A673 (cell line): ENCODE measurements at regions not wholly inside any gene's neighbourhood (a gene's known extent, or its start where the extent isn't known, plus 50 kb on each side); places are given as distances from the start of the nearest gene placed in this dataset.
A peak's percentile ranks its signal among the peaks of the same experiment; 100 is the strongest.

ENCODE experiments used
- BruUV-seq: library from RNA; stranded (reverse); fragments of 400-500 nt; replicated peaks from 2 replicates; lab custom pipeline; 2021; lab: Mats Ljungman, UMichigan
- CTCF ChIA-PET: fragments of 300-600 bp; sonication (Branson Sonifier 250); formaldehyde crosslinking; loops from one replicate; lab custom pipeline; 2022; ENCODE audit warnings: antibody characterized with exemption; lab: Charles Lee
- POLR2A ChIA-PET: fragments of 300-600 bp; sonication (Branson Sonifier 250); formaldehyde crosslinking; loops from one replicate; lab custom pipeline; 2022; ENCODE audit warnings: antibody characterized with exemption; ENCODE audit not compliant: low non-redundant PET; lab: Charles Lee
- DNase-seq: peaks from one replicate; pipeline ENCODE4 v3.0.0-alpha.2; 2015; ENCODE audit warnings: low spot score
- H3K27ac ChIP-seq: fragments of 200-600 bp; sonication (generic); 2 replicates; pipeline ENCODE4 v1.5.1; 2016; ENCODE audit warnings: mixed run types, low read depth, mild to moderate bottlenecking, mixed read lengths, antibody characterized with exemption, low read length; ENCODE audit not compliant: poor library complexity, severe bottlenecking
- H3K27me3 ChIP-seq: fragments of 200-600 bp; sonication (generic); replicated peaks from 2 replicates; pipeline ENCODE4 v1.6.1; 2017; ENCODE audit warnings: mixed run types, low read depth, mild to moderate bottlenecking, mixed read lengths, antibody characterized with exemption, low read length; ENCODE audit not compliant: insufficient read depth, poor library complexity
- H3K36me3 ChIP-seq: fragments of 200-600 bp; sonication (generic); 2 replicates; pipeline ENCODE4 v1.6.1; 2016; ENCODE audit warnings: mixed run types, mild to moderate bottlenecking, mixed read lengths, antibody characterized with exemption, low read length; ENCODE audit not compliant: insufficient read depth, poor library complexity, severe bottlenecking
- H3K4me1 ChIP-seq: fragments of 200-600 bp; sonication (generic); 2 replicates; pipeline ENCODE4 v1.6.1; 2017; ENCODE audit warnings: mixed run types, mild to moderate bottlenecking, mixed read lengths, antibody characterized with exemption, low read length; ENCODE audit not compliant: insufficient read depth, poor library complexity, severe bottlenecking
- H3K4me3 ChIP-seq: fragments of 200-600 bp; sonication (generic); 2 replicates; pipeline ENCODE4 v1.5.1; 2016; ENCODE audit warnings: low read depth, mixed run types, mild to moderate bottlenecking, mixed read lengths, low read length; ENCODE audit not compliant: poor library complexity, severe bottlenecking
- H3K9me3 ChIP-seq: fragments of 200-600 bp; sonication (generic); 2 replicates; pipeline ENCODE4 v1.6.1; 2016; ENCODE audit warnings: mixed run types, low read depth, mild to moderate bottlenecking, mixed read lengths, antibody characterized with exemption, low read length; ENCODE audit not compliant: poor library complexity, severe bottlenecking
- CTCF ChIP-seq: fragments of 300-800, 200-600 bp; sonication (generic); conservative IDR thresholded peaks from 2 replicates; pipeline ENCODE4 v1.5.1; 2017; ENCODE audit warnings: low read depth, mild to moderate bottlenecking, antibody characterized with exemption, low read length, moderate library complexity, mixed read lengths
- EZH2 ChIP-seq: fragments of 200-600 bp; sonication (generic); IDR thresholded peaks from 2 replicates; pipeline ENCODE4 v1.6.1; 2017; ENCODE audit warnings: borderline replicate concordance, low read depth, mild to moderate bottlenecking, mixed read lengths, antibody characterized with exemption, low read length; ENCODE audit not compliant: poor library complexity, severe bottlenecking
- intact Hi-C: fragments of 100-400 bp; cut with micrococcal nuclease; formaldehyde crosslinking; loops from one replicate; pipeline ENCODE4 v1.10.0; 2022; ENCODE audit not compliant: unreplicated experiment

DNA sequence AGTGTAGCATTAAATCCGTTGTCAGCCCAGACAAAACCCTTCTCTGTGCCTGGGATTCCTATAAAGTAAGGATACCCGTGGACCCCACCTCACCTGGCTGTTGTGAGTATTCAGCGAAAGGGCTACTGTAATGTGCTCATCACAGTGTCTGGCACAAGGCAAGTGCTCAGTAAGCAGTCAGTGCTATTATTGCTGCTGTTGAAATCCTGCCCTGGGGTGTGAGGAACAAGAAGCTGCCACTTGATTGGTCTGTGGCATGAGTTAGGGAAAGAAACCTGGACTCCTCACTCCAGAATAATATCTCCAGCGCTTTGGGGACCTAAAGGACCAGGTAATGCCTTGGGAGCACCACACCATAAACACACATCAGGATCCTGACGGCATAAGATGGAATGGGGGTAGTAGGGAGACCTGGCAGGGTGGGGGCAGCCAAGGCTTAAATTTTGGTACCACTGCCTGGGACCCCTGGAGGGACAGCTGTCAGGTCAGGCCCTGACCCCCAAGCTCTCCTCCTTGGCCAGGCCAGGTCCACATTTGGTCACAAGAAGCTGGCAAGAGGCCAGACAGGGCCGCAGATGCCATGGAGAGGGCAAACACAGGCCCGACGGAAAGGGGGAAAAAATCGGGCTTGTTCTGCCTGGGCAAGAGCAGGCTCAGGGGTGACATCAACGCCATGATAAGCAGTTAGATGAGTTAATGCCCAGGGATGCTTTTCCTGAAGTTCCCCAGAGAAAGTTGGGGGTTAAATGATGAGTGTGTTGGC lies 66.5 kb downstream of the MRPL14 start:
- no peak for DNase-seq
- no peaks in the 10 kb centered on the region for H3K27me3 ChIP-seq
- intact Hi-C loops: no loop called here
- peaks cover 22% of the 10 kb centered on the region for H3K4me1 ChIP-seq
- TF ChIP-seq CTCF: no peak
- no peak for TF ChIP-seq EZH2
- BruUV-seq: no TSS peak
- no peaks in the 10 kb centered on the region for H3K36me3 ChIP-seq
- no peaks in the 10 kb centered on the region for H3K9me3 ChIP-seq
- no peak overlapping the region for H3K27ac ChIP-seq
- H3K4me3 ChIP-seq: no peak overlapping the region
- ChIA-PET POLR2A (interaction anchor here (0.7 kb wide), 1 partner anchor 61 kb away, joined by 3 read pairs; no protein-coding TSS in a partner anchor), CTCF (no interaction called here)

- CTCF ChIA-PET: no interaction called here
- no peak for TF ChIP-seq EZH2
- TF ChIP-seq CTCF: no peak
- Histone ChIP-seq H3K4me1 (peaks cover 31% of the 10 kb centered on the region), H3K27me3 (no peaks in the 10 kb centered on the region), H3K9me3 (no peaks in the 10 kb centered on the region), H3K27ac (no peak overlapping the region), H3K36me3 (no peaks in the 10 kb centered on the region), H3K4me3 (no peak overlapping the region)
- BruUV-seq: no TSS peak
- POLR2A ChIA-PET: interaction anchor here (0.6 kb wide), 1 partner anchor 996 kb away, joined by 3 read pairs; no protein-coding TSS in a partner anchor
- intact Hi-C loops: no loop called here
- DNase-seq: no peak
Measured at GRCh38 chr6:44059359-44060346, 67.6 kb downstream of the MRPL14 start.

- Histone ChIP-seq H3K4me3 (no peak overlapping the region), H3K27me3 (no peaks in the 10 kb centered on the region), H3K4me1 (peaks cover 39% of the 10 kb centered on the region), H3K27ac (peak overlapping the region; percentile 56), H3K9me3 (no peaks in the 10 kb centered on the region), H3K36me3 (no peaks in the 10 kb centered on the region)
- no peak for DNase-seq
- BruUV-seq: no TSS peak
- POLR2A ChIA-PET: no interaction called here
- CTCF ChIA-PET: no interaction called here
- intact Hi-C loops: no loop called here
- no peak for TF ChIP-seq CTCF
- no peak for TF ChIP-seq EZH2
Measured at GRCh38 chr6:44058617-44059358, 68.5 kb downstream of the MRPL14 start.
